ENCODE measurements at regions not wholly inside any gene's neighbourhood (a gene's known extent, or its start where the extent isn't known, plus 50 kb on each side); places are given as distances from the start of the nearest gene placed in this dataset.

- no peak for TF ChIP-seq CTCF (IDR thresholded peaks at IDR 0.05; ENCODE audit: low read length, missing control alignments)
- DNase-seq (ENCODE audit: low read depth), result no peak
- H3K4me3 ChIP-seq (replicated peaks; ENCODE audit: low read depth, low read length), result no peak overlapping the region
Measured at GRCh38 chr1:228811712-228812305, 76.5 kb downstream of the RHOU start.

GRCh38 chr1:228812961-228813360 lies 77.7 kb downstream of the RHOU start:
- no peak overlapping the region for H3K4me3 ChIP-seq (replicated peaks; ENCODE audit: low read depth, low read length)
- no peak for DNase-seq (ENCODE audit: low read depth)
- no peak for TF ChIP-seq CTCF (IDR thresholded peaks at IDR 0.05; ENCODE audit: low read length, missing control alignments)

- TF ChIP-seq CTCF (IDR thresholded peaks at IDR 0.05; ENCODE audit: low read length, missing control alignments), result no peak
- no peak overlapping the region for H3K4me3 ChIP-seq (replicated peaks; ENCODE audit: low read depth, low read length)
- no peak for DNase-seq (ENCODE audit: low read depth)
Measured at GRCh38 chr1:228814176-228814575, 78.9 kb downstream of the RHOU start.

GRCh38 chr1:228818296-228818695 lies 83.0 kb downstream of the RHOU start:
- no peak for DNase-seq (ENCODE audit: low read depth)
- H3K4me3 ChIP-seq (replicated peaks; ENCODE audit: low read depth, low read length), result no peak overlapping the region
- no peak for TF ChIP-seq CTCF (IDR thresholded peaks at IDR 0.05; ENCODE audit: low read length, missing control alignments)

- no peak for TF ChIP-seq CTCF (IDR thresholded peaks at IDR 0.05; ENCODE audit: low read length, missing control alignments)
- DNase-seq (ENCODE audit: low read depth), result no peak
- H3K4me3 ChIP-seq (replicated peaks; ENCODE audit: low read depth, low read length), result no peak overlapping the region
Measured at GRCh38 chr1:228818928-228819630, 83.8 kb downstream of the RHOU start.

- no peak for TF ChIP-seq CTCF (IDR thresholded peaks at IDR 0.05; ENCODE audit: low read length, missing control alignments)
- no peak overlapping the region for H3K4me3 ChIP-seq (replicated peaks; ENCODE audit: low read depth, low read length)
- DNase-seq (ENCODE audit: low read depth), result no peak
Measured at GRCh38 chr1:228821252-228821651, 86.0 kb downstream of the RHOU start.

- TF ChIP-seq CTCF (IDR thresholded peaks at IDR 0.05; ENCODE audit: low read length, missing control alignments), result no peak
- no peak for DNase-seq (ENCODE audit: low read depth)
- H3K4me3 ChIP-seq (replicated peaks; ENCODE audit: low read depth, low read length), result no peak overlapping the region
Measured at GRCh38 chr1:228823200-228823599, 87.9 kb downstream of the RHOU start.
